Keratinocyte (primary cell): ENCODE measurements at regions not wholly inside any gene's neighbourhood (a gene's known extent, or its start where the extent isn't known, plus 50 kb on each side); places are given as distances from the start of the nearest gene placed in this dataset.

ENCODE experiments used
- DNase-seq: peaks from one replicate; pipeline ENCODE4 v3.0.0-alpha.2; 2011; ENCODE audit warnings: low read depth, missing footprints, low spot score
- FAIRE-seq: peaks from 2 replicates; lab custom pipeline; 2011; peaks lifted over from hg19 to GRCh38; lab: Jason Lieb, UNC
- H2AFZ ChIP-seq: 2 replicates; pipeline ENCODE4 v1.6.0; 2012; ENCODE audit warnings: low read length, control low read depth, inconsistent platforms; ENCODE audit not compliant: control insufficient read depth
- H3K27ac ChIP-seq: 2 replicates; pipeline ENCODE4 v1.5.1; 2011; ENCODE audit warnings: low read length; ENCODE audit not compliant: control insufficient read depth, insufficient read depth
- H3K27me3 ChIP-seq: 3 replicates; pipeline ENCODE4 v1.6.0; 2011; ENCODE audit warnings: low read length; ENCODE audit not compliant: control insufficient read depth, insufficient read depth; ENCODE audit errors: extremely low read depth
- H3K36me3 ChIP-seq, 2 experiments: 2 replicates in 1 of 2; 3 replicates in 1 of 2; pipeline ENCODE4 v1.5.1; 2011; ENCODE audit warnings: low read length in 2 of 2, mild to moderate bottlenecking in 1 of 2; ENCODE audit not compliant: control insufficient read depth in 2 of 2, insufficient read depth in 2 of 2; ENCODE audit errors: extremely low read depth in 1 of 2
- H3K4me1 ChIP-seq: 3 replicates; pipeline ENCODE4 v1.5.1; 2011; ENCODE audit warnings: low read length; ENCODE audit not compliant: control insufficient read depth, insufficient read depth; ENCODE audit errors: extremely low read depth
- H3K4me2 ChIP-seq: 3 replicates; pipeline ENCODE4 v1.6.0; 2011; ENCODE audit warnings: low read depth, low read length; ENCODE audit not compliant: control insufficient read depth, insufficient read depth; ENCODE audit errors: extremely low read depth
- H3K4me3 ChIP-seq, 3 experiments: fragments of 200-600 bp in 1 of 3; sonication (generic) in 1 of 3; 2 replicates in 2 of 3; 3 replicates in 1 of 3; pipeline ENCODE4 v1.5.1; 2011 to 2016; ENCODE audit warnings: low read length in 3 of 3, mild to moderate bottlenecking in 3 of 3, control low read depth in 2 of 3, inconsistent platforms in 1 of 3, low read depth in 1 of 3, mixed read lengths in 1 of 3, mixed run types in 1 of 3, moderate library complexity in 1 of 3; ENCODE audit not compliant: control insufficient read depth in 2 of 3, insufficient read depth in 2 of 3; ENCODE audit errors: extremely low read depth in 1 of 3
- H3K79me2 ChIP-seq: 2 replicates; pipeline ENCODE4 v1.6.0; 2012; ENCODE audit warnings: low read length; ENCODE audit not compliant: control insufficient read depth, insufficient read depth
- H3K9ac ChIP-seq: 3 replicates; pipeline ENCODE4 v1.6.0; 2011; ENCODE audit warnings: low read length; ENCODE audit not compliant: control insufficient read depth, insufficient read depth; ENCODE audit errors: extremely low read depth
- H3K9me1 ChIP-seq: 3 replicates; pipeline ENCODE4 v1.6.0; 2011; ENCODE audit warnings: low read length; ENCODE audit not compliant: control insufficient read depth, insufficient read depth; ENCODE audit errors: extremely low read depth
- H3K9me3 ChIP-seq: 2 replicates; pipeline ENCODE4 v1.5.1; 2012; ENCODE audit warnings: low read depth, low read length; ENCODE audit not compliant: control insufficient read depth
- H4K20me1 ChIP-seq: 3 replicates; pipeline ENCODE4 v1.6.0; 2011; ENCODE audit warnings: low read length; ENCODE audit not compliant: control insufficient read depth, insufficient read depth; ENCODE audit errors: extremely low read depth
- CTCF ChIP-seq, 3 experiments: IDR thresholded peaks in 1 of 3; conservative IDR thresholded peaks in 1 of 3; optimal IDR thresholded peaks in 1 of 3; 2 replicates in 2 of 3; 3 replicates in 1 of 3; pipeline versions ENCODE3 to v1.5.1; 2011; ENCODE audit warnings: low read length in 3 of 3, mild to moderate bottlenecking in 3 of 3, moderate library complexity in 2 of 3, control low read depth in 1 of 3, inconsistent platforms in 1 of 3; ENCODE audit not compliant: insufficient read depth in 2 of 3; ENCODE audit errors: extremely low read depth in 1 of 3
- EZH2 ChIP-seq: IDR thresholded peaks from one replicate; pipeline ENCODE4 v1.6.1; 2012; ENCODE audit warnings: inconsistent platforms, mild to moderate bottlenecking, low read length, moderate library complexity
- dilution Hi-C: fragments of 300-500 bp; cut with MboI; formaldehyde crosslinking; loops from one replicate; pipeline ENCODE4 v1.7.0; 2020; ENCODE audit warnings: low sequenced_read_pairs; ENCODE audit not compliant: extremely low pct_ligation_motif_present

DNA sequence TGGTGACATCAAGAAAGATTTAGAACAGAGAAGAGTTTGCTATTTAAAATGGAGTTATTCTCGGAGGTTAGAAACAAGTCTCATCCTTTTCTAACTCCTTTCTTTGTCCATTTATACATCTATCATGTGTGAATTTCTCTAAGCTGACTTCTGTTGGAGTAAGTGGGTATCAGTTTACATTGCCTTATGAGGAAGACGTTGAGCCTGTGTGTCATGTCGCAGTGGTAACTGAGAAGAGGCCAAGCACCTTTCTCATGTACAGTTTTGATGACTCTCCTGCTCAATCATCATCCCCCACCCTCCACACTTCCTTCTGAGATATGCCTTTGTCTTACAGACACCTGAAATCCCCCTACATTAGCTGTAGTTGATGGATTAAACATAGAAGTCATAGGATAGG, 624.8 kb downstream of the LIG4 start:
- no peaks in the 10 kb centered on the region for H3K27me3 ChIP-seq
- H3K4me1 ChIP-seq, result no peaks in the 10 kb centered on the region
- no peak overlapping the region for H3K4me3 ChIP-seq
- no peak for FAIRE-seq
- no peak overlapping the region for H3K4me2 ChIP-seq
- no peak for DNase-seq
- dilution Hi-C loops, result no loop called here
- H3K9me1 ChIP-seq, result no peaks in the 10 kb centered on the region
- no peak overlapping the region for H3K9ac ChIP-seq
- no peaks in the 10 kb centered on the region for H3K36me3 ChIP-seq
- H3K27ac ChIP-seq, result no peak overlapping the region
- no peak overlapping the region for H2AFZ ChIP-seq
- H4K20me1 ChIP-seq, result no peaks in the 10 kb centered on the region
- no peaks in the 10 kb centered on the region for H3K9me3 ChIP-seq
- TF ChIP-seq EZH2, result no peak
- no peak for TF ChIP-seq CTCF (optimal IDR thresholded peaks at IDR 0.05 in 1 of 3, IDR thresholded peaks at IDR 0.05 in 1 of 3, conservative IDR thresholded peaks at IDR 0.05 in 1 of 3; ENCODE audit: extremely low read depth in 1 of 3, insufficient read depth in 2 of 3, low read length in 3 of 3)
- no peaks in the 10 kb centered on the region for H3K79me2 ChIP-seq

- H3K27ac ChIP-seq, result no peak overlapping the region
- DNase-seq (no peak), FAIRE-seq (no peak)
- no peak overlapping the region for H3K4me2 ChIP-seq
- H2AFZ ChIP-seq, result no peak overlapping the region
- no peaks in the 10 kb centered on the region for H3K79me2 ChIP-seq
- no peaks in the 10 kb centered on the region for H3K36me3 ChIP-seq
- no peaks in the 10 kb centered on the region for H3K27me3 ChIP-seq
- no peaks in the 10 kb centered on the region for H4K20me1 ChIP-seq
- TF ChIP-seq EZH2, result no peak
- no peak for TF ChIP-seq CTCF (optimal IDR thresholded peaks at IDR 0.05 in 1 of 3, IDR thresholded peaks at IDR 0.05 in 1 of 3, conservative IDR thresholded peaks at IDR 0.05 in 1 of 3; ENCODE audit: extremely low read depth in 1 of 3, insufficient read depth in 2 of 3, low read length in 3 of 3)
- no peaks in the 10 kb centered on the region for H3K4me1 ChIP-seq
- H3K9ac ChIP-seq, result no peak overlapping the region
- no peaks in the 10 kb centered on the region for H3K9me1 ChIP-seq
- H3K4me3 ChIP-seq, result no peak overlapping the region
- H3K9me3 ChIP-seq, result no peaks in the 10 kb centered on the region
- dilution Hi-C loops, result no loop called here
Observed at GRCh38 chr13:107587681-107588080, 627.7 kb downstream of the LIG4 start.
